ENCODE measurements at regions not wholly inside any gene's neighbourhood (a gene's known extent, or its start where the extent isn't known, plus 50 kb on each side); places are given as distances from the start of the nearest gene placed in this dataset.

DNA sequence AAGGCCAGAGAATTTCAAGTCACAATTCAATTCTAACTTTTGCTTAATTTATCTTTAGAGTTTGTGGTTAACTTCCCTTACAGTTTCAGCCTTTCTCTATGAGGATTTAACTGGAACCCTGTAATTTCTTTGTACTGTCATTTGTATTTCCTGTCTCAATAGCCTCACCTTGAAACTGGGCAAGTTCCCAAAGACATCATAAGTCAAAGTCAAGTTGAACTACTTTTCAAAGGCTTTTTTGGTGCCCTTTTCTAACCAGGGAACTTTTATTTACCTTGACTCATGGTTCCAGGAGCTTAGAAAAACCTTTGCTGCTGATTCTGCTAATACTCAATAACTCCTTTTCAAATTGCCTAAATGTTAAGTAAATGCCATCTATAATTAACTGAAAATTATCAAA, 200.8 kb upstream of the KRR1 start:
- CTCF ChIA-PET, result interaction anchor here (1.7 kb wide), 1 partner anchor 319 kb away, joined by 5 read pairs; the partner anchor contains the start of gene PHLDA1

DNA sequence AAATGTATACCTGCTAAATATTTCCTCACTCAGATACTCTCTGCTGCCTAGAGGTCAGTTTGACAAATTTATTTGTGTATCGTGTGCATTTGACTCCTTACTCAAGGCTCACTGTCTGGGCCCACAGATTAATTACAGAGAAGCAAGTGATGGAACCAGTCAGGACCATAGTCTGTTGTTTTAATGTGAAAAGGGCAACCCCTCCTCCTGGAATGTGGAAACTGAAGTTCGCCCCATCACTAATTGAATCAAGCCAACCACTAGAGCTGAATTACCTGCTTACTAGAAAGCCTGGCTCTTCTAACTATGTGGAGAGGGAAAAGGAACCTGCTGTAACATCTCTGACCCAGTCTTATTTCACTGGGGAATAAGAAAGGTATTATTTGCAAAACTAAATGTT, 199.9 kb upstream of the KRR1 start:
- intact Hi-C loops (cut with micrococcal nuclease), result loop anchor here (10.0 kb wide), 1 partner anchor 324 kb away; the partner anchor contains the start of gene PHLDA1
- Mint-ChIP-seq H3K4me1 (ENCODE audit: low read depth) (peaks cover 18% of the 10 kb centered on the region), H3K36me3 (ENCODE audit: low read depth) (no peaks in the 10 kb centered on the region), H3K9me3 (no peaks in the 10 kb centered on the region), H3K27me3 (peaks cover 6% of the 10 kb centered on the region), H3K4me3 (no peak overlapping the region), H3K27ac (no peak overlapping the region)
- TF ChIP-seq, protein P1, sequence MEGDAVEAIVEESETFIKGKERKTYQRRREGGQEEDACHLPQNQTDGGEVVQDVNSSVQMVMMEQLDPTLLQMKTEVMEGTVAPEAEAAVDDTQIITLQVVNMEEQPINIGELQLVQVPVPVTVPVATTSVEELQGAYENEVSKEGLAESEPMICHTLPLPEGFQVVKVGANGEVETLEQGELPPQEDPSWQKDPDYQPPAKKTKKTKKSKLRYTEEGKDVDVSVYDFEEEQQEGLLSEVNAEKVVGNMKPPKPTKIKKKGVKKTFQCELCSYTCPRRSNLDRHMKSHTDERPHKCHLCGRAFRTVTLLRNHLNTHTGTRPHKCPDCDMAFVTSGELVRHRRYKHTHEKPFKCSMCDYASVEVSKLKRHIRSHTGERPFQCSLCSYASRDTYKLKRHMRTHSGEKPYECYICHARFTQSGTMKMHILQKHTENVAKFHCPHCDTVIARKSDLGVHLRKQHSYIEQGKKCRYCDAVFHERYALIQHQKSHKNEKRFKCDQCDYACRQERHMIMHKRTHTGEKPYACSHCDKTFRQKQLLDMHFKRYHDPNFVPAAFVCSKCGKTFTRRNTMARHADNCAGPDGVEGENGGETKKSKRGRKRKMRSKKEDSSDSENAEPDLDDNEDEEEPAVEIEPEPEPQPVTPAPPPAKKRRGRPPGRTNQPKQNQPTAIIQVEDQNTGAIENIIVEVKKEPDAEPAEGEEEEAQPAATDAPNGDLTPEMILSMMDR (IDR thresholded peaks at IDR 0.05), result no peak
- DNase-seq (no peak), ATAC-seq (no peak)
- POLR2A ChIA-PET, result interaction anchor here (1.0 kb wide), 1 partner anchor 11 kb away, joined by 4 read pairs; no protein-coding TSS in a partner anchor
- CTCF ChIA-PET, result no interaction called here

More for the DNA sequence above, 200.8 kb upstream of the KRR1 start:
- no peak overlapping the region for H3K4me3 Mint-ChIP-seq
- no peaks in the 10 kb centered on the region for H3K9me3 Mint-ChIP-seq
- no peak overlapping the region for H3K27ac Mint-ChIP-seq
- H3K4me1 Mint-ChIP-seq (ENCODE audit: low read depth), result peaks cover 15% of the 10 kb centered on the region
- no peaks in the 10 kb centered on the region for H3K36me3 Mint-ChIP-seq (ENCODE audit: low read depth)
- ATAC-seq (peak; percentile 39), DNase-seq (no peak)
- POLR2A ChIA-PET, result interaction anchor here (1.2 kb wide), 1 partner anchor 319 kb away, joined by 5 read pairs; the partner anchor contains the start of gene PHLDA1
- TF ChIP-seq, protein P1 (IDR thresholded peaks at IDR 0.05), result no peak
- intact Hi-C loops (cut with micrococcal nuclease), result loop anchor here (10.0 kb wide), 1 partner anchor 323 kb away; the partner anchor contains the start of gene PHLDA1
- peaks cover 4% of the 10 kb centered on the region for H3K27me3 Mint-ChIP-seq

DNA sequence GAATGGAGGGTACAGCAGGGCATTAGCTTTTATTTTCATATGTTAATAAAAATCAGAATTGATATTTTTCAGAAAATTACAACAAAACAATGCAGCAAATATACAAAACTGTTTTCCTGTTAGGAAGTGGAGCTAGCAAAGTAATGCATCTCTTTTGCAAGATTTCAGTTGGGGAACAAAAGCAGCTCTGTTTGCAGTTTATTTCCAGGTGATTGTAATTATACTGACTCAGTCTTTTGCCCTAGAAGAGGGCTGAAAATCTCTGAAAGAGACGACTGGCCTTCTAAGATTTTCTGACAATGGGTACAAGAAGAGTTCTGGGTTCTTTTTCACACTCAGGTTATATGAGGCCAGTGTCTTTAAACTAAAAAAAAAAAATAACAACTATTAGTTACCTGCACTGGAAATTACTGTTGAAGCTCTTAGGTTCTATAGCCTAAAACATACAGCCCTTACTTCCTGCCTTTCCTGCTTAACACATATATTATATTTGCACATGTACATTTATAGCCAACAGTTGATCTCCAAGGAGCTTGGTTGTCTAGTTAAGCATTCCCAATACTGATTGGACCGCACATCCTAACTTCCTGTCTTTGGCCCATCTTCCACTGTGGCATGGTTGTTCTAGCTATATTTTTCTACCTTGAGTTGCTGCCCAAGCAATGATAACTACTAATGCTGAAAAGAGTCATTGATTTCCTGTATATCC, 199.1 kb upstream of the KRR1 start:
- intact Hi-C loops (cut with micrococcal nuclease), result loop anchor here (10.0 kb wide), 1 partner anchor 324 kb away; the partner anchor contains the start of gene PHLDA1
- Mint-ChIP-seq H3K36me3 (ENCODE audit: low read depth) (no peaks in the 10 kb centered on the region), H3K27ac (no peak overlapping the region), H3K9me3 (no peaks in the 10 kb centered on the region), H3K4me3 (no peak overlapping the region), H3K27me3 (peaks cover 6% of the 10 kb centered on the region), H3K4me1 (ENCODE audit: low read depth) (peaks cover 18% of the 10 kb centered on the region)
- ChIA-PET CTCF (interaction anchor here (1.0 to 1.7 kb wide), 2 partner anchors 15 to 221 kb away, joined by 3 to 4 read pairs; no protein-coding TSS in a partner anchor), POLR2A (interaction anchor here (1.0 to 1.1 kb wide), 2 partner anchors 10 to 12 kb away, joined by 3 to 4 read pairs; no protein-coding TSS in a partner anchor)
- ATAC-seq (no peak), DNase-seq (no peak)
- TF ChIP-seq, protein P1 (IDR thresholded peaks at IDR 0.05), result no peak

DNA sequence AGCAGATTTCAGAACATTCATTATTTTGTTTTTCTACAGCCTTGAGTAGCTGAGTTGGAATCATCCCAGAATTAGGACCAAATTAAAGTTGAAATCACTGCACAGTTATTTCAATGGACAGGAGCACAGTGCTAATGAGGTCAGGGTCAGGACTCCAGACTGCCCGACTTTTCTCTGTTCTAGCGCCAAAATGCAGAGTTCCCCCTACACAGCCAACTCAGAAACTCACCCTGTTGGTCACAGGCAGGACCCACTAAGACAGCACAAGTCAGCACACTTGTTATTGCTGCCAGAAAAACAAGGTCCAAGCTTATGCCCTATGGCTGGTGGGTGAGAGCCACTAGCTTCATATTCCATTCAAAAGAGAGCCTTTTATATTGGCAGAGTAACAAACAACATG, 198.1 kb upstream of the KRR1 start:
- no peak overlapping the region for H3K4me3 Mint-ChIP-seq
- ChIA-PET CTCF (interaction anchor here (1.0 to 1.7 kb wide), 2 partner anchors 16 to 222 kb away, joined by 3 to 4 read pairs; no protein-coding TSS in a partner anchor), POLR2A (interaction anchor here (1.1 kb wide), 1 partner anchor 11 kb away, joined by 3 read pairs; no protein-coding TSS in a partner anchor)
- TF ChIP-seq, protein P1 (IDR thresholded peaks at IDR 0.05), result no peak
- H3K4me1 Mint-ChIP-seq (ENCODE audit: low read depth), result peaks cover 16% of the 10 kb centered on the region
- no peaks in the 10 kb centered on the region for H3K9me3 Mint-ChIP-seq
- H3K27ac Mint-ChIP-seq, result no peak overlapping the region
- intact Hi-C loops (cut with micrococcal nuclease), result no loop called here
- H3K36me3 Mint-ChIP-seq (ENCODE audit: low read depth), result no peaks in the 10 kb centered on the region
- DNase-seq (no peak), ATAC-seq (no peak)
- peaks cover 6% of the 10 kb centered on the region for H3K27me3 Mint-ChIP-seq

GRCh38 chr12:75708802-75709201, 197.4 kb upstream of the KRR1 start:
- peaks cover 5% of the 10 kb centered on the region for H3K27me3 Mint-ChIP-seq
- H3K9me3 Mint-ChIP-seq, result no peaks in the 10 kb centered on the region
- no peak overlapping the region for H3K4me3 Mint-ChIP-seq
- no peak for DNase-seq
- ChIA-PET POLR2A (no interaction called here), CTCF (no interaction called here)
- TF ChIP-seq, protein P1 (IDR thresholded peaks at IDR 0.05), result no peak
- peaks cover 16% of the 10 kb centered on the region for H3K4me1 Mint-ChIP-seq (ENCODE audit: low read depth)
- H3K36me3 Mint-ChIP-seq (ENCODE audit: low read depth), result no peaks in the 10 kb centered on the region
- ATAC-seq, result no peak
- intact Hi-C loops (cut with micrococcal nuclease), result no loop called here
- H3K27ac Mint-ChIP-seq, result no peak overlapping the region

All from activated CD8-positive, alpha-beta T cell treated with anti-CD3 and anti-CD28 coated beads for 36 hours (primary cell).